GM23248 (cell line): ENCODE measurements at regions not wholly inside any gene's neighbourhood (a gene's known extent, or its start where the extent isn't known, plus 50 kb on each side); places are given as distances from the start of the nearest gene placed in this dataset.

ENCODE experiments used
- EZH2 ChIP-seq: fragments of 200-600 bp; sonication (generic); IDR thresholded peaks from 2 replicates; pipeline ENCODE4 v1.6.1; 2018; ENCODE audit warnings: antibody characterized with exemption, mild to moderate bottlenecking; ENCODE audit not compliant: insufficient read depth, poor library complexity, severe bottlenecking
- EZH2phosphoT487 ChIP-seq: fragments of 200-600 bp; sonication (generic); IDR thresholded peaks from 2 replicates; pipeline ENCODE4 v1.6.1; 2018; ENCODE audit warnings: antibody characterized with exemption, moderate library complexity, mild to moderate bottlenecking, low read depth; ENCODE audit not compliant: insufficient read depth

DNA sequence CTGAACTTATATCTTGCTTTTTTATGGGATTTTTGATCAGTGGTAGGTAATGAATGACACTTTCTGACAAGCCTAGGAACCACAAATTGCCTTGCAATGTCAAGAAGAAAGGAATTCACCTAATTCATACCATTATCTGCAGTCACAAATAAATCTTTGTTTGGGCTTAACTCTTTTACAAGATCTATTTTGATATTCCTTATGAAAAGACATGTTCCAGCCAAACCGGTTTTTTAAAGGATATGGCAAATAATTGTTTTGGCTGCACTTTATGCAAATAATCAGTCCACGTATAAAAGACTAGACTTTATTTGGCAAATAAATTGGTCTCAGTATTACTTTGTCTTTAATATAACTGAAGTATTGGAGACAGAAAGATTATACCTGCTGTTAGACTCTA, 771.7 kb upstream of the ADGRB3 start:
- no peak for TF ChIP-seq EZH2
- no peak for TF ChIP-seq EZH2phosphoT487
